DMS114 treated with DMSO at 0.1 percent for 48 hours (cell line): ENCODE measurements at regions not wholly inside any gene's neighbourhood (a gene's known extent, or its start where the extent isn't known, plus 50 kb on each side); places are given as distances from the start of the nearest gene placed in this dataset.
"Not testable (repeated sequence)": the region's sequence is repeated elsewhere in the genome, so short reads cannot be mapped to it uniquely, and the experiment has no call there.

Experiments
- DNase-seq: peaks from one replicate; lab custom pipeline; 2025; ENCODE audit not compliant: unreplicated experiment; lab: John Stamatoyannopoulos, UW

- not testable (repeated sequence) for DNase-seq
These were observed 156.5 kb upstream of the ZNF469 start for GRCh38 chr16:88226302-88226701.

GRCh38 chr16:88227026-88227721 is 155.6 kb upstream of the ZNF469 start:
- DNase-seq: not testable (repeated sequence)

- not testable (repeated sequence) for DNase-seq
These were observed 154.9 kb upstream of the ZNF469 start for GRCh38 chr16:88227722-88228482.

GRCh38 chr16:88228751-88229150 is 154.0 kb upstream of the ZNF469 start:
- not testable (repeated sequence) for DNase-seq

GRCh38 chr16:88229710-88230109 is 153.0 kb upstream of the ZNF469 start:
- not testable (repeated sequence) for DNase-seq

- DNase-seq: not testable (repeated sequence)
These were observed 152.3 kb upstream of the ZNF469 start for GRCh38 chr16:88230276-88230966.

GRCh38 chr16:88230967-88231615 is 151.7 kb upstream of the ZNF469 start:
- not testable (repeated sequence) for DNase-seq

- not testable (repeated sequence) for DNase-seq
These were observed 150.9 kb upstream of the ZNF469 start for GRCh38 chr16:88231839-88232238.

- DNase-seq: not testable (repeated sequence)
These were observed 150.1 kb upstream of the ZNF469 start for GRCh38 chr16:88232401-88233258.

GRCh38 chr16:88233621-88234420 is 148.9 kb upstream of the ZNF469 start:
- not testable (repeated sequence) for DNase-seq

- not testable (repeated sequence) for DNase-seq
These were observed 148.1 kb upstream of the ZNF469 start for GRCh38 chr16:88234421-88235271.

- DNase-seq: not testable (repeated sequence)
These were observed 147.1 kb upstream of the ZNF469 start for GRCh38 chr16:88235691-88236090.

- not testable (repeated sequence) for DNase-seq
These were observed 146.5 kb upstream of the ZNF469 start for GRCh38 chr16:88236229-88236628.

- DNase-seq: not testable (repeated sequence)
These were observed 145.4 kb upstream of the ZNF469 start for GRCh38 chr16:88237314-88237713.

- DNase-seq: not testable (repeated sequence)
These were observed 144.9 kb upstream of the ZNF469 start for GRCh38 chr16:88237761-88238415.

- DNase-seq: not testable (repeated sequence)
These were observed 144.0 kb upstream of the ZNF469 start for GRCh38 chr16:88238732-88239274.

- DNase-seq: not testable (repeated sequence)
These were observed 142.6 kb upstream of the ZNF469 start for GRCh38 chr16:88240118-88240517.

- DNase-seq: not testable (repeated sequence)
These were observed 142.0 kb upstream of the ZNF469 start for GRCh38 chr16:88240776-88241175.
